Omental fat pad (tissue), 3 donors: ENCODE measurements at regions not wholly inside any gene's neighbourhood (a gene's known extent, or its start where the extent isn't known, plus 50 kb on each side); places are given as distances from the start of the nearest gene placed in this dataset.

Experiments used
- ATAC-seq: fragments of 150-250 bp; one replicate; pipeline ENCODE4 v1.9.1; 2016; ENCODE audit warnings: mild to moderate bottlenecking, moderate library complexity; ENCODE audit not compliant: low FRiP score
- DNase-seq: peaks from one replicate; pipeline ENCODE4 v3.0.0-alpha.2; 2019; ENCODE audit warnings: low spot score
- CTCF ChIP-seq, 3 donors: fragments of 450-650 bp; IDR thresholded peaks; one replicate each; pipeline ENCODE4 v1.5.1; 2016 to 2017; ENCODE audit warnings: antibody characterized with exemption in 3 of 3, mild to moderate bottlenecking in 3 of 3, moderate library complexity in 2 of 3

- DNase-seq (no peak), ATAC-seq (no peak)
- TF ChIP-seq CTCF (IDR thresholded peaks at IDR 0.05) = no peak
Observed at GRCh38 chr5:112525217-112525616, 106.1 kb upstream of the EPB41L4A start.

- ATAC-seq = no peak
- TF ChIP-seq CTCF (IDR thresholded peaks at IDR 0.05) = no peak
- no peak for DNase-seq
Observed at GRCh38 chr5:112528928-112529327, 109.9 kb upstream of the EPB41L4A start.

GRCh38 chr5:112529525-112529924, 110.4 kb upstream of the EPB41L4A start:
- ATAC-seq = no peak
- no peak for DNase-seq

GRCh38 chr5:112532654-112533360, 113.7 kb upstream of the EPB41L4A start:
- ATAC-seq (no peak), DNase-seq (no peak)
- TF ChIP-seq CTCF (IDR thresholded peaks at IDR 0.05) = no peak

More at GRCh38 chr5:112529525-112529924, 110.4 kb upstream of the EPB41L4A start:
- TF ChIP-seq CTCF (IDR thresholded peaks at IDR 0.05) = no peak

GRCh38 chr5:112533362-112533761, 114.3 kb upstream of the EPB41L4A start:
- DNase-seq = no peak
- no peak for ATAC-seq
- no peak for TF ChIP-seq CTCF (IDR thresholded peaks at IDR 0.05)

- ATAC-seq (no peak), DNase-seq (no peak)
- no peak for TF ChIP-seq CTCF (IDR thresholded peaks at IDR 0.05)
Observed at GRCh38 chr5:112534067-112534583, 115.0 kb upstream of the EPB41L4A start.

- TF ChIP-seq CTCF (IDR thresholded peaks at IDR 0.05) = no peak
- DNase-seq (no peak), ATAC-seq (no peak)
Observed at GRCh38 chr5:112534611-112535255, 115.7 kb upstream of the EPB41L4A start.
